BJ (cell line): ENCODE measurements at regions not wholly inside any gene's neighbourhood (a gene's known extent, or its start where the extent isn't known, plus 50 kb on each side); places are given as distances from the start of the nearest gene placed in this dataset.

Experiments
- CTCF ChIA-PET: fragments of 350-600 bp; formaldehyde crosslinking; extraction: SDS; loops from one replicate; lab custom pipeline; 2021; ENCODE audit warnings: antibody characterized with exemption, inconsistent platforms; lab: Yijun Ruan, JAX
- POLR2A ChIA-PET: fragments of 300-600 bp; sonication (Branson Sonifier 250); formaldehyde crosslinking; extraction: SDS; loops from one replicate; lab custom pipeline; 2021; ENCODE audit warnings: antibody characterized with exemption; lab: Charles Lee
- DNase-seq: peaks from one replicate; pipeline ENCODE4 v3.0.0-alpha.2; 2011; ENCODE audit warnings: low read depth
- H3K27me3 ChIP-seq: 2 replicates; pipeline ENCODE4 v1.6.0; 2011; ENCODE audit warnings: low read length; ENCODE audit not compliant: control insufficient read depth, insufficient read depth
- H3K36me3 ChIP-seq: 2 replicates; pipeline ENCODE4 v1.5.1; 2011; ENCODE audit warnings: low read length; ENCODE audit not compliant: control insufficient read depth, insufficient read depth
- H3K4me3 ChIP-seq: 2 replicates; pipeline ENCODE4 v1.5.1; 2011; ENCODE audit warnings: low read depth, mild to moderate bottlenecking, control low read depth, low read length
- CTCF ChIP-seq: IDR thresholded peaks from 2 replicates; pipeline ENCODE4 v1.5.1; 2011; ENCODE audit warnings: low read depth, mild to moderate bottlenecking, control low read depth, inconsistent platforms, low read length, moderate library complexity; ENCODE audit not compliant: insufficient read depth

DNA sequence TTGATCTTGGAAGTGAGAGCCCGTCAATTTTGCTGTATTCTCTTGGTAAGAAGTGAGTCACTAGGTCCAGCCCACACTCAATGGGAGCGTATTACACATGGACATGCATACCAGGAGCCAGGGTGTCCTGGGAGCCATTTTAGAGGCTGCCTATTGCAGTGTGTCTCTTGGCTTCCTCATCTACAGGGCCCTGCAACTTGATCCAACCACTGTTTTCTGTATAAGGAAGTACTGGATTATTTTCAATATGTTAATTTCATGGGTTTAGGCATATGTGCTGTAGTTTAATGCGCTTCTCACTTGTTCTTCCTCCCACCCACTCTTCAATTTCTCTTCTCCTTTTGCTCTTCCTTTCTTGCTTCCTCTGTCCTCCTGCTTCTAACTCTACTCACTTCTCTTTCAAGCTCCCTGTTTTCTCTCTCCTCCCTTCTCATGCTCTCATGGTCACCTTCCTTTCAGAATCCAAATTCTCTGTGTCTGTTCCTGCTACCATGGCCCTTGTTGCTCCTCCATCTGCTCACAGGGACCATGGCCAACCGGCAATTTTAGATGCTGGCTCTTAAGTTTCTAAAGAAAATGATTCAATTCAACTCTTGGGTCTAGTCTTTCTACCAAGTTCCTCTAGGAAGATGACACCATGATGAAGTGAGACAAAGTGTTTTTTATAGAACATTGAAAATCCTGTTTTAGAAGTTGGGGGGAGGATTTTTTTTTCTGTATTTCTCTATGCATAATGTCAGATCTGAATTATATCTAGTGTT, 152.0 kb upstream of the ZEB2 start:
- CTCF ChIA-PET, result no interaction called here
- no peaks in the 10 kb centered on the region for H3K27me3 ChIP-seq

GRCh38 chr2:144670738-144671137, 150.8 kb upstream of the ZEB2 start:
- Histone ChIP-seq H3K36me3 (no peaks in the 10 kb centered on the region), H3K27me3 (no peaks in the 10 kb centered on the region), H3K4me3 (no peak overlapping the region)
- CTCF ChIA-PET, result no interaction called here
- DNase-seq, result no peak
- TF ChIP-seq CTCF, result no peak
- POLR2A ChIA-PET, result no interaction called here

More for the DNA sequence above, 152.0 kb upstream of the ZEB2 start:
- H3K4me3 ChIP-seq, result no peak overlapping the region
- no peak for TF ChIP-seq CTCF
- no peak for DNase-seq
- POLR2A ChIA-PET, result no interaction called here
- no peaks in the 10 kb centered on the region for H3K36me3 ChIP-seq

DNA sequence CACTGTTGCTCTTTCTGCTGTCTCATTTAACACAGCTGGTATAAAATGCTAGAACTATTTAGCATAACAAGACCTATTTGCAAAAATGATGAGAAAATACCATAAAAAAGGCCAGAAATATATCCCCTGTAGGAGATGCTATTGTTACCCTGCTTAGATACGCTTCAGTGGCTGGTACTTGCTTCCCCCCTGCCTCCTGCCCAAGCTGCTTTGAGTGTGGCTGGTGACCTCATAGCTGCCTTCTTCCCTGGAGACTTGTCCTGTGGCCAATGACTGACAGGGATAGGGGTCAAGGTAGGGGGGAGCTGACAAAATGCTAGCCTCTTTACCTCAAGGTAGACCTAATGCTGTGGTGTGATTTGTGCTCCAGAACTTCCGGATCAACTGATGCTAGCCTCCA, 150.2 kb upstream of the ZEB2 start:
- ChIA-PET CTCF (interaction anchor here (0.5 kb wide), 1 partner anchor 501 kb away, joined by 3 read pairs; no protein-coding TSS in a partner anchor), POLR2A (no interaction called here)
- TF ChIP-seq CTCF, result no peak

GRCh38 chr2:144669196-144669987, 149.5 kb upstream of the ZEB2 start:
- TF ChIP-seq CTCF, result no peak
- no peak for DNase-seq
- H3K36me3 ChIP-seq, result no peaks in the 10 kb centered on the region
- ChIA-PET CTCF (interaction anchor here (0.5 to 0.6 kb wide), 2 partner anchors 46 to 501 kb away, joined by 3 read pairs; no protein-coding TSS in a partner anchor), POLR2A (no interaction called here)
- H3K27me3 ChIP-seq, result no peaks in the 10 kb centered on the region
- H3K4me3 ChIP-seq, result no peak overlapping the region

More for the DNA sequence above, 150.2 kb upstream of the ZEB2 start:
- DNase-seq, result no peak
- H3K36me3 ChIP-seq, result no peaks in the 10 kb centered on the region
- H3K4me3 ChIP-seq, result no peak overlapping the region
- no peaks in the 10 kb centered on the region for H3K27me3 ChIP-seq

DNA sequence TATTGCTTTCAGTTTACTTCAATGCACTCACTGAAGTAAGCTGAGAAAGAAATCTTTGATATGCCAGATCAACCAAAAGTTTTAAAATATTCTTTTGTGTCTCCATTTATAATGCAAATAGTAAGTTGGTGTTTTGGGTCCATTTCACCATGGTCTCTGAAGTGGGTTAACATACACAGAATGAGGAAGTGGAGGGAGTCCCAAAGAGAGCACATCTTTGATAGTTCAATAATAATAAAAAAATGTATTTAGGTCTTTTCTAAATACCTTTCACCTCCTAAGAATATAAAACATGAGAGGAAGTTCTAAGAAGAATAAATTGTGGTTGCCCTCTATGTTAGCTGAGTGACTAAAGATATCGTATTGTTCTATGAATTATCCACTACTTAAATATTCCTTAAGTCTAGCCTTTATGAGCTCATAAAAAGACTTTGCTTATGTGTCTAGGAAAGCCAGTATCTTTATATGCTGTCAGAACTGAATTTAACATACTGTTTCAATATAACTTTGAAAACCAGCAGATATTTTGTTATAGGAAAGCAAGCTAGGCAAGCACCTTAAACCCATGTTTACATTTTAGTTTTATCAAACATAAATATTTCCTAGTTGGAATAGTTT, 148.7 kb upstream of the ZEB2 start:
- Histone ChIP-seq H3K4me3 (no peak overlapping the region), H3K36me3 (no peaks in the 10 kb centered on the region), H3K27me3 (no peaks in the 10 kb centered on the region)
- POLR2A ChIA-PET, result no interaction called here
- DNase-seq, result no peak
- CTCF ChIA-PET, result interaction anchor here (0.6 to 1.5 kb wide), 2 partner anchors 15 to 1084 kb away, joined by 3 to 6 read pairs; no protein-coding TSS in a partner anchor
- TF ChIP-seq CTCF, result no peak
